ENCODE measurements at regions not wholly inside any gene's neighbourhood (a gene's known extent, or its start where the extent isn't known, plus 50 kb on each side); places are given as distances from the start of the nearest gene placed in this dataset.

DNA sequence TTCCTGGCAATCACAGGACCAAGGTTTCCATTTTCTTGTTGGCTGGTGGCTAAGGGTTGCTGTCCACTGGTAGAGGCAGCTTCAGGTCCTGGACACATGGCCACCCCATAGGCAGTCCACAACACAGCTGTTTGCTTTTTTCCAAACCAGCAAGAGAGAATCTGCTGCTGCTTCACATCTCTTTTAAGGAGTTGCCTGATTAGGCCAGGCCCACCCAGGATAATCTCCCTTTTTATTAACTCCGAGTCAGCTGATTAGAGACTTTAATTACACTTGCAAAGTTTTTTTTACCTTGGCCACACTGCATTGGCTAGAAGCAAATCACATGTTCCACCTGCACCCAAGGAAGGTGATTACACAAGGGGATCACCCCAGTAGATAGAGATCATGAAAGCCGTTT is 106.6 kb upstream of the IRX6 start:
- no peak for DNase-seq (ENCODE audit: low read depth)

DNA sequence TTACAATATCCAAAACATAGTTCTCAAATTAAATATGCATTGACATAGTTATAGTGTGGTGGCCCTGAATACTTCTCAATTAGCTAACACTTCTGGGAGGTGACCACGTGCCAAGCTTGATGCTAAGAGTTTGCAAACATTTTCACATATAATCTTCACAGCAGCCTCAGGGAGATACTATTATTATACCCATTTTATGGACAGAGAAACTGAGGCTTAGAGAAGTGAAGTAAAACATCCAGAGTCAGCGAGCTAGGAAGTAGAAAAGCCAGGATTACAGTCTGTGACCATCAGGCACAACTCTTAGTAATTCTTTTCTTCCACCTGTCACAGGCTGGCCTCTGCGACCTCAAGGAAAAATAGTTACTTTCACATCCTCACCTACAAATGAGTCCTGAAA is 102.2 kb upstream of the IRX6 start:
- DNase-seq (ENCODE audit: low read depth): no peak

DNA sequence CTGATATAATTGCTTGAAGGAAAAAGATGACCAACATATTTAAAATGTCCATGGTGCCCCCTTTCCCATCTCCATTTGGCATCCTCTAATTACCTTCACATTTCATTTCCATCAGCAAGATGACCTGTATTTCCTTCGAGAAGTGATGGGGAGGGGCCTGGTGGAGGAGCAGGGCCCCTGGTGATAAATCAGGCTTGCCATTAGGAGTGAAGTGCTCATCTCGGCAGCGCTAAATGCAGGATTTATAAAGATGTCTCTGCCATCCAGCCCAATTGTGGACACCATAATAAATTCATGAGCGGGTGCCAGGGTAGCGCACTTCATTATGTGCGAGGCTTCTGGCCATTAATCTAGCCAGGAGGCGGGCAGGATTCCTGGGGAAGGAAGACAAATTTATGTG is 101.5 kb upstream of the IRX6 start:
- no peak for DNase-seq (ENCODE audit: low read depth)

DNA sequence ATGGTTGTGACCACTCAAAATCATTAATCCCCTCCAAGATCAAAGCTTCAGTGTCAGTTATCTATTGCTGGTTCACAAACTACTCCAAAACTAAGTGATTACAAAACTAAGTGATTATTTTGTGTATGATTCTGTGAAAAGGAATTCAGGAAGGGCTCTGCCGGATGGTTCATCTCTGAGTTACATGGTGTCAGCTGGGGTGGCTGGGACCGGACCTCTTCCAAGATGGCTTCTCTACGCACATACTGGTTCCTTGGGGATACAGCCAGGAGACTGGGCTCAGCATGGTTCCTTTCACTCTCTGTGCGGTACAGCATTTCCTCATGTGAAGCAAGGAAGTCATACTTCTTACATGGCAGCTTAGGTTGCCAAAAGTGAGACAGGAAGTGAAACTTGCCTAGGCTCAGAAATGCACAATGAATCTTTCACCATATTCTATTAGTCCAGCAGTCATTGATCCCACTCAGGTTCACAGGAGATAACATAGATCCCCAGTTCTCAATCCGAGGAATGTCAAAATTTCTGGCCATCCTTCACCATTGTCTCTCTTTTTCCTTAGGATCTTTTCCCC is 97.9 kb upstream of the IRX6 start:
- peak; percentile 32 for DNase-seq (ENCODE audit: low read depth)

DNA sequence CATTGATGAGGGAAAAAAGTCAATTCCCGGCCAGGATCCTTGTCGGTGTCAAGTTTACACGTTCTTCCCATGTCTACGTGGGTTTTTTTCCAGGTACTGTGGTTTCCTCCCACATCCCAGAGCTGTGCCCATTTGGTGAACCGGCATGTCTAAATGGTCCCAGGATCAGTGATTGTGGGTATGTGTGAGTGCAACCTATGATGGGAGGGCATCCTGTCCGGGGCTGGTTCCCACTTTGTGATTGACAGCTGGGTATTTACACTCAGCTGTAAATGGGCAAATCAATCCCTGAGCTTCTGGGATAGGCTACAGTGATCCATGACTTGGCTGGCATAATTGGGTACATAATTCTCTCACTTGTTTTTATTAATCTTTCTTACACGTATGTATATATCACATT is 91.2 kb upstream of the IRX6 start:
- no peak for DNase-seq (ENCODE audit: low read depth)

DNA sequence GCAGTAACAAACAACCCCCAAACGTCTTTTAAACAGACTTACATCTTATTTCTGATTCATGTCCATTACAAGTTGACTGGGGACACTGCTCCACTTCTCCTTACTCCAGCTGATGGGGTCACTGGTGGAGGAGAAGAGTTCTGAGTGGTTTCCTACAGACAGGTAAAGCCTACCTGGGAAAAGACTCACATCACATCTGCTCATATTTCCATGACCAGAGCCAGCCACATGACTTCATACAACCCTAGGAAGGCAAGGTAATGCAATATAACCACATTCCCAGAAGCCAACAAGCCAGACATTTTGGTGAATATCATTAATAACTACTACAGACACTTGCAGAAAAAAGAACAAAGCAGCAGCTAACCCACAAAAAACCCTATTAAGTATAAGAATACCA is 90.5 kb upstream of the IRX6 start:
- no peak for DNase-seq (ENCODE audit: low read depth)

DNA sequence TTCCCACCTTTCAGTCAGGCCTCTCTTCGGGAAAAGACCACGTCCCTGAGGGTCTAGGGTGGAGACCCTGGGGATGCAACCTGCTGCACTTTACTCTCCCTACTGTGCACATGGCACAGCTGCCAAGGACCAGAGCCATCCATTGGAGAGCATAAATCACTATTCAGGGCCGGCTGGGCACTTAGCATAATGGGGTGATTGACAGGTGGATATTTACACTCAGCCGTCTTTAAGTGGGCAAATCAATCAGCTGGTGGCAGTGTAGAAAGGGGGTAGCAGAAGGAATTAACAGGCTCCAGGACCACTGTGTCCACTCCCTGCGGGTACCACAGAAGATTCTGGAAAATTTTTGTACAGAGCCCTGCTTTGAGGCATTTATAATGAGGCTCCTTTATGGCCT is 87.3 kb upstream of the IRX6 start:
- no peak for DNase-seq (ENCODE audit: low read depth)

DNA sequence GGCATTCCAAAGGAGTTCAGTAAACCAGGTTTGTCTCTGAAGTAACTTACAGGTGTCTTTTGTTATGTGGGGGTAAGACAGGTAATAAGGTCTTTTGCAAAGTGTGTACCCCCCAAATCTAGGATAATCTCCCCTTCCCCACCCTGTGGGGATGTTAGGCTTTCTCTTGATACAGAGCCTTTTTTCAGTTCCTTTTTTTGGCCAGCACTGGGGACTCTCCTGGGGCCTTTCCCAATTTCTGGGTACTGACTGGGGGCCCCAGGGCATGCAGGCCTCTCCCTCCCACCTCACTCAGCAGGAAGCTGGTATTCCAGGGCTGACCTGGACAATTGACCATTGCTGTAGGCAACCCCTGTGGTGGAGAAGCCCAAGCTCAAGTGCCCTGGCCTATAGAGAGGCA is 84.3 kb upstream of the IRX6 start:
- no peak for DNase-seq (ENCODE audit: low read depth)

DNA sequence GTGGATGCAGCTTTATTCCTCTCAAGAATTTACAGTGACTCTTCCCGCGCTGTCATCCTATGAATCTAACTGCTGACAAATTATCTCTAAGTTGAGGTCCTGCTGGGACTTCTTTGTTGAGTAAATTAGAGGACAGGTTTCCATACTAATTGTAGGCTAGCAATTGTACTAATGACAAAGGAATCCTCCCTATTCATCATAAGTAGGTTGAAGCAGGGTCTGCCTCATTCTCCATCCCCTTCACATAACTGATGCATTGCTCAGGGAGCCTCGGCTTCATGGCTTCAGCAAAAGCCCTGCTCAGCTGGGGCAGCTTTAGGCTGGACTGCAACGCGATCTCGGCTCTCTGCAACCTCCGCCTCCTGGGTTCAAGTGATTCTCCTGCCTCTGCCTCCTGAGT is 83.1 kb upstream of the IRX6 start:
- DNase-seq (ENCODE audit: low read depth): no peak

DNA sequence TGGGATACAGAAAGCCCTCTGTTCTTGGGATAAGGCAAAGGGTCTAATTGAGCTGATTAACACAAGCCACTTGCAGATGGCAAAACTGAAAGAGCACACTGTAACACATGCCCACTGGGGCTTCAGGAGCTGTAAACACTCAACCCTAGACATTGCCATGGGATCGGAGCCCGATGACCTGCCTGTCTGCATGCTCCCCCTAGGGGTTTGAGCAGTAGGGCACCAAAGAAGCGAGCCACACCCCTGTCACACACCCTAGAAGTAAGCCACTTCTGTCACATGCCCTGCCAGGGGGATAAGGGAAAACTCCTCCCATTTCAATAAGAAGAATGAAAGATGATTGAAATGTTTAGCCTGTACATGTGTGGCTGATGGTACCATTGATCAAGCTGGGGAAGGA is 81.3 kb upstream of the IRX6 start:
- no peak for DNase-seq (ENCODE audit: low read depth)

DNA sequence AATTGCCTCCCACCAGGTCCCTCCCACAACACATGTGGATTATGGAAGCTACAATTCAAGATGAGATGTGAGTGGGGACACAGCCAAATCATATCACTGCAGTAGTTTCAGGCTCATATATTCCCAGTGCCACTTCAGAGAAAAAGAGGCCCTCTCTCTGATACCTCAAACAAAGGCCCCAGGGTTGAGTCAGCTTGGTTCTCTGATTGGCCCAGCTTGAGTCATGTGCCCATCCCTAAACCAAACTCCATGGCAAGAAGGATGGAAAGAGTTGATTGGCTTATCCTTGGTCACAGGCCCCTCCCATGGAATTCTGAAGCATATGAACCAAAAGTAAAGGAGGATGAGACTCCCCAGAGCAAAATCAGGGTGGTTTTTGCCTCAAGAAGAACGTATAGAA is 75.9 kb upstream of the IRX6 start:
- DNase-seq (ENCODE audit: low read depth): no peak

DNA sequence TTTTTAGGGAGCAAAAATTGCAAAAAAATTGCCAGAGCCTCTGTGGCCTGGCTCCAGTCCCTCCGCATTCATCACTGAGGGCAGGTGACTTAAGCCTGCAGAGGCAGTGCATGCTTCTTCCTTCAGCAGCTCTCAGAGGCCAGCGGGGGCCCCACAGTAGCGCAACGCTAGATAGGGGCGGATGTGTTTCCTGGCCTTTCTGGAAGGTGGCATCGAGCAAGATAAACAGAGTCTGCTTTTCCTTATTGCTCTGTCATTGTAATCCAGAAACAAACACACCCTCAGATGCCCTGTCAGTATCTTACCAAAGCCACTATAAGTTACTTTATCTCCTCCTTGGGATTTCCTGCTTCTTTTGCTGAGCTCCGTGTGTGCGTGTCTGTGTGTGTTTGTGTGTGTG is 75.5 kb upstream of the IRX6 start:
- DNase-seq (ENCODE audit: low read depth): no peak

DNA sequence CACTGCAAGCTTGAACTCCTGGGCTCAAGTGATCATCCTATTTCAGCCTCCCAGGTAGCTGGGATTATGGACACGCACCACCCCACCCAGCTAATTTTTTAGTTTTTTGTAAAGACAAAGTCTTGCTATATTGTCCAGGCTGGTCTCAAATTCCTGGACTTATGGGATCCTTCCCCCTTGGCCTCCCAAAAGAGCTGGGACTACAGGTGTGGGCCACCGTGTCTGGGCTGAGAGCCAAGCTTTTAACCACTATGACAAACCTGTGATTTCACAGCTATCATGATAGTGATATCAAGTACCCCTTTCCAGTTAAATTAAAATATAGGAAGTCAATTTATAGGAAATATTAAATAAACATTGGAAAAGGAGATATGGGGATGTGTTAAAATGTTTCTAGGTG is 74.6 kb upstream of the IRX6 start:
- no peak for DNase-seq (ENCODE audit: low read depth)

DNA sequence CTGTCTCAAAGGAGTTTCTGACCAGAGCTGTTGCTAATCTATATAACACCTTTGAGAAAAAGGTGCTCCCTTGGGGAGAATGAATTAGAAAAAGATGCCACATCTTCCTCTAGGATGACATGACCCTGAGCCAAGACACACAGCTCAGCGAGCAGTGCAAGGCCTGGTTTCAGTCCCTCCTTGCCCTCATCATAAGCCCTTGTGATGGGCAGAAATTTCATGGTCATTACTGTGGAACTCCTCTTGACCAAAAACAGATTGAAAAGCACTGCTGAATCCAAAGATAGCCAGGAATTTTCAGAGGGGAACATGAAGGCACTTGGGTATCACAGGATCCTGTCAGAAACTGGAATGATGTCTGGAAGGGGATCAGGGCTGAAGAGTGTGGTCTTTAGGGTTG is 74.1 kb upstream of the IRX6 start:
- no peak for DNase-seq (ENCODE audit: low read depth)

DNA sequence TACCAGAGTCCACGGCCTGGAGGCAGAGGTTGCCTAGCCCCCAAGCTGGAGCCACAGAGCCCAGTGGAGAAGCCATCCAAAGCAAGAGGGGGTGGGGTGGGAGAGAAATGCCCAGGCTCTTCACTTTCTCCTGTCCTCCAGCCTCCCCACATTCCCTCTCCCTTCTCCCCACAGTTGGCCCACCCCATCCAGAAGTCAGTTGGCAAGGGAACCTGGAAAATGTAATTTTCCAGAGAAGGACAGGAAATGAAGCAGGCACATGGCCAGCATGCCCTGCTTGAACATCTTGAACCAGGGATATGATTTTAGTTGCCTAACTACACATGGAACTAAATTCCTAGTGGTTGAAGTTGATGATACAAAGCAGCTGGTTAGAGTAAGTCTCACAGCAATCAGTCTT is 73.3 kb upstream of the IRX6 start:
- DNase-seq (ENCODE audit: low read depth): no peak

DNA sequence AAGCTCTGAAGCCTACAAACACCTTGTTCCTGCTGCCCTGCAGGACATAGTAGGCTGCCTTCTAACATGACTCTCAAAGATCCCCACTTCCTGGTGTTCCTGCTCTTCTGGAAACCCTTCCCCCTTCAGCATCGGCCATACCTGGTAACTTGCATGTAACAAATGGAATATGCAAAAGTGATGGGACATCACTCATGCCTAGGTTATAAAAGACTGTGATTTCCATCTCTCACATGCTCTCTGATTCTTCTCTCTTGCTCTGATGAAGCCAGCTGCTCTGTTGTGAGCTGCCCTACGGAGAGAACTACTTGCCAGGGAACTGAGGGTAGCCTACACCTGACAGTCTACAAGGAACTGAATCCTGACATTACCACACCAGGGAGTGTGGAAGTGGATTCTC is 72.9 kb upstream of the IRX6 start:
- DNase-seq (ENCODE audit: low read depth): no peak

DNA sequence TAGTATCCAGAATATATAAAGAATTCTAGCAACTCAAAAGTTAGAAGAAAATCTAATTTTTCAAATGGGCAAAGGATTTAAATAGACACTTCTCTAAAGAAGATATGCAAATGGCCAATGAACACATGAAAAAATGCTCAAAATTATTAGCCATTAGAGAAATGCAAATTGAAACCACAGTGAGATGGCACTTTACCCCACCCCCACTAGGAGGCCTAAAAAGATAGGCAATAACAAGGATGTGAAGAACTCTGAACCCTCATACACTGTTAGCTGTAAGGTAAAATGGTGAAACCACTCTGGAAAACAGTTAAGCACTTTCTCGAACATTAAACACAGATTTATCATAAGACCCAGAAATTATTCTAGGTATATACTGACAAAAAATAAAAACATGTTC is 71.4 kb upstream of the IRX6 start:
- no peak for DNase-seq (ENCODE audit: low read depth)

DNA sequence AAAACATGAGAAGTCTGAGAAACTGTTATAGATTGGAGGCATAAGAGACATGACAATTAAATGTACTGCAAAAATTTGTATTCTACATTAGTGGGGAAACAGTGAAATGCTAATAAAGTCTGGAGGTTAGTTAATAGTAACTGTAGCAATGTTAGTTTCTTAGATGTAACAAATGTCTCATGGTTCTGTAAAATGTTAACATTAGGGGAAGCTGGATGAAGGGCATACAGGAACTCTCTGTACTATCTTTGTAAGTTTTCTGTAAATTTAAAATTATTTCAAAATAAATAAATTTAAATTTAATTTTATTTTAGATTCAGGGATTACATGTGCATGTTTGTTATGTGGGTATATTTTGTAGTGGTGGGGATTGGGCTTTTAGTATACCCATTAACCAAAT is 70.0 kb upstream of the IRX6 start:
- DNase-seq (ENCODE audit: low read depth): no peak

DNA sequence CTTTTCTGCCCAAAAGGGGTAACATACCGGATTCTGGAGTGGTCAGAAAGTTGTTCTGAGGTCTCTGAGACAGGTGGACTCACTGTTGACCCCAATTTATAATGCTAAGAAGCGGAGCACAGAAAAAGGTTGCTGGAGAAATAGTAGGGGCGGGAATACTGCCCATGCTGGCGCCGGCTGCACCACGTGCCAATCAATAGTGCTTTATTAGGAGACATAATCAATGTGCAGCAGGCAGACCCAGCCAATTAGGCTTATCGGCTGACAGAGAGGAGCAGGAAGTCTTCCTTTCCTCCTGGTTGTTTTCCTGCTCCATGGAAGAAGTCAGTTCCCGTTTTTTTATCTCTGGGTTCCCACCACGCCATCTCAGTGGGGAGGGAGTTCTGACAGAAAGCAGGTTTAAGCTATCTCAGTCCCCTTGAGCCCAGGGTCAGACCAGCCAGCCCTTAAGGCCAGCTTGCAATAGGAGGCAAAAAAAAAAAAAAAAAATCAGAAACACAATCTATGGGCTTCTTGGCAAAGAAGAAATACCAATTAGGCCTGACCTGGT is 68.2 kb upstream of the IRX6 start:
- no peak for DNase-seq (ENCODE audit: low read depth)

DNA sequence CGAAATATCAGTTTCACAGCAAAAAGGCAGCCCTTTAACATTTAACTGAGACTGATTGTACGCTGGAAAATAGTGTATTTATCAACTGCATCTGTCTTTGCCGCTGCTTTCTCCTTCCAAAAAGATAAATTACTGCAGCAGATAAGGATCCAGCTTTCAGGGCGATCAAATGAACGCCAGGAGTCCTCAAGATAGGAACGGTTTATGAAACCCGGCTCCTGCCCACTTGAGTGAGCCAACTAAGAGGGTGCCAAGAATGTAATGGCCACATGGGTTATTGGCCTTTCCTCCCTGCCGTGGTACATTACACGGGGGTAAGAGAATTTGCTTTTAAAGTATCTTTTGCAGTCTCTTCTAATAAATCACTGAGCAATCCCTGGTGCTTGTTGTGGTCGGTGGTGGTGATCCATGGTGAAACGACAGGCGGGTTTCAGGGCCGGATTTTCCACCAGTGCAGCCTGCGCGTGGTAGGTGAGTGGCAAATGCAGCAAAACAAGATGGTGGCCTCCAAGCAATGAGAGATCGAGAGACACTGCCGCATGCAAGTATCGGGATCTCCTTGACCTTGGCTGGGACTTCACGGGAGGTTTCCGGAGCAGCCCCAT is 67.5 kb upstream of the IRX6 start:
- DNase-seq (ENCODE audit: low read depth): no peak

DNA sequence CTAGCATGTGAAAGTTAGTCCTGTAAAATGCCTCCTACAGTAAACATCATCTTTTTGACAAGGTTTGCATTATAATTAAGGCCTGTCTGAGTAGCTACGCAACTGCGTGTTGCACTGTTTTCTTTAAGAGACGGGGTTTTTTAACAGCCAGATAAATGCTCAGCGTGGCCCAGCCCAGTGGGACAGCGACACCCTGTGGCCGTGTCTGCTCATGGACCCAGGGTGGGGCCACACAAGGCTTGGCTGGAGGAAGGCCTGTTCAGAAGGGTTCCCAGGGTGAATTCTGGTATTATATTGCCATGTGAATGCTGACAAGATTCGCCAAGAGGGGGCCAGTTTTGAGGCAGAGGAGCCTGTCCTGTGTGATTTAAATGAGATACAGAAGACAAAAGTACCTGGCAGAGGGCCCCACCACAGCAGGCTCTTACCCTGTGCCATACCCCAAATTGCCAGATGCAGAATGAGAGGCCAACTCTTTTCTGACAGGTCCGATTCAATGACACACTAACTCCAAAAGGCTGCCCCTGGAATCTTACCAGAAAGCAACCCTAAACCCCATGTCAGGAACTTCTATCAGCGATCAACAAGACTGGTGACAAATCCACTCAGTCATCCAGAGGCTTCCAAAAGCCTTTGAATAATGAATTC is 65.9 kb upstream of the IRX6 start:
- DNase-seq (ENCODE audit: low read depth): peak; percentile 54

DNA sequence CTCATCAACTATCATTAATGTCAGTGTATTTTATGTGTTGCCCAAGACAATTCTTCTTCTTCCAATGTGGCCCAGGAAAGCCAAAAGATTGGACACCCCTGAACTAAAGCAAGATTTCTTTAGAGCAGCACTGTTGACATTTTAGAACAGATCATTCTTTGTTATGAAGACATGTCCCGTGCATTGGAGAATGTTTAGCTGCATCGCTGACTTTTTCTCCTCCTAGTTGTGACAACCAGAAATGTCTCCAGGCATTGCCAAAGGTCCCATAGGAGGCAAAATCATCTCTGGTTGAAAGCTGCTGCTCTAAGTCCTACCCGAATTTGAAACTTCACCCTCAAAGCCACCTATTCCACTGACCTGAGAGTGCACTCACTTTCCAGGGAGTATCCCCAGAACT is 62.7 kb upstream of the IRX6 start:
- no peak for DNase-seq (ENCODE audit: low read depth)

All from HT1080 (cell line).